A549 (cell line): ENCODE measurements at regions not wholly inside any gene's neighbourhood (a gene's known extent, or its start where the extent isn't known, plus 50 kb on each side); places are given as distances from the start of the nearest gene placed in this dataset.

Experiments used
- ATAC-seq, 2 experiments: fragments of 200-7000 bp in 1 of 2; fragments of >200 bp in 1 of 2; cut with Nextera tagmentation in 1 of 2; cut with Tn5 transposase in 1 of 2; 3 replicates each; pipeline versions ENCODE4 v1.8.0 to v1.9.1; 2018 to 2020; ENCODE audit warnings: mild to moderate bottlenecking in 1 of 2, moderate library complexity in 1 of 2
- CTCF ChIA-PET: fragments of 300-600 bp; sonication (Branson Sonifier 250); formaldehyde crosslinking; extraction: SDS; loops from one replicate; lab custom pipeline; 2021; ENCODE audit warnings: antibody characterized with exemption, inconsistent platforms; lab: Yijun Ruan, JAX
- POLR2A ChIA-PET: fragments of 350-600 bp; formaldehyde crosslinking; extraction: SDS; loops from one replicate; lab custom pipeline; 2021; ENCODE audit warnings: antibody characterized with exemption, inconsistent platforms; lab: Yijun Ruan, JAX
- DNase-seq, 2 experiments: peaks; one replicate each; pipeline versions ENCODE4 v3.0.0 to v3.0.0-alpha.2; 2011 to 2016; ENCODE audit warnings: low read depth in 1 of 2, low spot score in 1 of 2
- FAIRE-seq: peaks from 2 replicates; lab custom pipeline; 2011; peaks lifted over from hg19 to GRCh38; lab: Jason Lieb, UNC
- H3K27ac ChIP-seq, 2 experiments: fragments of >200 bp; sonication (Bioruptor Twin); formaldehyde crosslinking; 3 replicates each; pipeline ENCODE4 v1.5.1; 2016 to 2017
- H3K4me1 ChIP-seq: fragments of >200 bp; sonication (Bioruptor Twin); formaldehyde crosslinking; 3 replicates; pipeline ENCODE4 v1.6.1; 2016
- H3K4me2 ChIP-seq: fragments of >200 bp; sonication (Bioruptor Twin); formaldehyde crosslinking; 3 replicates; pipeline ENCODE4 v1.6.1; 2016
- H3K4me3 ChIP-seq: fragments of >200 bp; sonication (Bioruptor Twin); formaldehyde crosslinking; 3 replicates; pipeline ENCODE4 v1.5.1; 2016
- H3K9me3 ChIP-seq: fragments of >200 bp; sonication (Bioruptor Twin); formaldehyde crosslinking; 3 replicates; pipeline ENCODE4 v1.6.1; 2016
- CBX2 ChIP-seq: fragments of 200-600 bp; sonication (generic); IDR thresholded peaks from 2 replicates; pipeline ENCODE4 v1.6.1; 2016; ENCODE audit warnings: low read depth, mild to moderate bottlenecking, borderline replicate concordance
- CBX8 ChIP-seq: fragments of 200-600 bp; sonication (generic); IDR thresholded peaks from 2 replicates; pipeline ENCODE4 v1.6.1; 2016
- CHD4 ChIP-seq: fragments of 200-600 bp; sonication (generic); IDR thresholded peaks from 2 replicates; pipeline ENCODE4 v1.6.1; 2016; ENCODE audit warnings: antibody characterized with exemption, mild to moderate bottlenecking, borderline replicate concordance
- EHF ChIP-seq: fragments of 250-450 bp; sonication (Bioruptor Pico); IDR thresholded peaks from 2 replicates; pipeline ENCODE4 v1.5.0; 2020; ENCODE audit warnings: mild to moderate bottlenecking
- FOSB ChIP-seq: fragments of 250-450 bp; sonication (Bioruptor Pico); IDR thresholded peaks from 2 replicates; pipeline ENCODE4 v1.5.0; 2020; ENCODE audit warnings: mild to moderate bottlenecking, moderate library complexity
- HES2 ChIP-seq: fragments of >200 bp; sonication (Bioruptor Twin); formaldehyde crosslinking; IDR thresholded peaks from 2 replicates; pipeline ENCODE4 v1.6.1; 2016
- HMGXB4 ChIP-seq: fragments of 250-450 bp; sonication (Bioruptor Pico); IDR thresholded peaks from 2 replicates; pipeline ENCODE4 v1.5.0; 2021; ENCODE audit warnings: mild to moderate bottlenecking, moderate library complexity, borderline replicate concordance
- HOXA7 ChIP-seq: fragments of 250-450 bp; sonication (Bioruptor Pico); IDR thresholded peaks from 2 replicates; pipeline ENCODE4 v1.5.0; 2020; ENCODE audit warnings: mild to moderate bottlenecking, moderate library complexity
- JUN ChIP-seq, 2 experiments: fragments of >200 bp; sonication (Bioruptor Twin); formaldehyde crosslinking; IDR thresholded peaks; 2 replicates in 1 of 2; 3 replicates in 1 of 2; pipeline ENCODE4 v1.6.1; 2016 to 2017
- KDM5A ChIP-seq: fragments of 200-600 bp; sonication (generic); IDR thresholded peaks from 2 replicates; pipeline ENCODE4 v1.6.1; 2016; ENCODE audit warnings: antibody characterized with exemption, mild to moderate bottlenecking
- MYC ChIP-seq: IDR thresholded peaks from 2 replicates; pipeline ENCODE4 v1.6.1; 2012; ENCODE audit warnings: mild to moderate bottlenecking, inconsistent platforms, low read length, improper control_type of control experiment, borderline replicate concordance
- NFE2L2 ChIP-seq: fragments of 150-350 bp; conservative IDR thresholded peaks from 2 replicates; pipeline ENCODE4 v1.6.1; 2014; ENCODE audit warnings: low read length
- NPAS2 ChIP-seq: fragments of 250-450 bp; sonication (Bioruptor Pico); IDR thresholded peaks from 2 replicates; pipeline ENCODE4 v1.8.0; 2022; ENCODE audit warnings: mild to moderate bottlenecking, moderate library complexity, borderline replicate concordance
- NR3C1 ChIP-seq: fragments of >200 bp; sonication (Bioruptor Twin); formaldehyde crosslinking; IDR thresholded peaks from 3 replicates; pipeline ENCODE4 v1.6.1; 2017
- PHF8 ChIP-seq: fragments of 200-600 bp; sonication (generic); IDR thresholded peaks from 2 replicates; pipeline ENCODE4 v1.6.1; 2016; ENCODE audit warnings: low read depth, mild to moderate bottlenecking, antibody characterized with exemption, moderate library complexity, borderline replicate concordance
- POLR2A ChIP-seq: IDR thresholded peaks from 2 replicates; pipeline ENCODE4 v1.6.1; 2012; ENCODE audit warnings: mild to moderate bottlenecking, low read length
- RAD21 ChIP-seq, 2 experiments: fragments of >200 bp in 1 of 2; sonication (Bioruptor Twin) in 1 of 2; formaldehyde crosslinking in 1 of 2; IDR thresholded peaks in 1 of 2; conservative IDR thresholded peaks in 1 of 2; 2 replicates in 1 of 2; 3 replicates in 1 of 2; pipeline ENCODE4 v1.6.1; 2012 to 2018; ENCODE audit warnings: inconsistent platforms in 1 of 2
- RFX5 ChIP-seq: fragments of 450-650 bp; IDR thresholded peaks from 2 replicates; pipeline ENCODE4 v1.7.1; 2014; ENCODE audit warnings: antibody characterized with exemption, mild to moderate bottlenecking, moderate library complexity
- TFCP2L1 ChIP-seq: fragments of 250-450 bp; sonication (Bioruptor Pico); IDR thresholded peaks from 2 replicates; pipeline ENCODE4 v1.5.0; 2021; ENCODE audit warnings: mild to moderate bottlenecking
- TP53 ChIP-seq: fragments of 250-450 bp; sonication (Bioruptor Pico); IDR thresholded peaks from 2 replicates; pipeline ENCODE4 v1.5.0; 2021; ENCODE audit warnings: mild to moderate bottlenecking, moderate library complexity
- USF2 ChIP-seq: fragments of 450-650 bp; IDR thresholded peaks from 2 replicates; pipeline ENCODE4 v1.6.1; 2014; ENCODE audit warnings: antibody characterized with exemption
- ZNF302 ChIP-seq: fragments of 250-450 bp; sonication (Bioruptor Pico); IDR thresholded peaks from 2 replicates; pipeline ENCODE4 v1.9.0; 2021; ENCODE audit warnings: inconsistent platforms, mild to moderate bottlenecking, moderate library complexity
- WGBS: methylation state at CpG from one replicate; pipeline ENCODE4 v1.1.6; 2017; ENCODE audit errors: missing lambda C conversion rate; 5-methylcytosine and 5-hydroxymethylcytosine counted together
- TF ChIP-seq, protein P1 (sequence below): fragments of >200 bp; sonication (Bioruptor Twin); formaldehyde crosslinking; IDR thresholded peaks from 3 replicates; pipeline ENCODE4 v1.6.1; 2016

DNA sequence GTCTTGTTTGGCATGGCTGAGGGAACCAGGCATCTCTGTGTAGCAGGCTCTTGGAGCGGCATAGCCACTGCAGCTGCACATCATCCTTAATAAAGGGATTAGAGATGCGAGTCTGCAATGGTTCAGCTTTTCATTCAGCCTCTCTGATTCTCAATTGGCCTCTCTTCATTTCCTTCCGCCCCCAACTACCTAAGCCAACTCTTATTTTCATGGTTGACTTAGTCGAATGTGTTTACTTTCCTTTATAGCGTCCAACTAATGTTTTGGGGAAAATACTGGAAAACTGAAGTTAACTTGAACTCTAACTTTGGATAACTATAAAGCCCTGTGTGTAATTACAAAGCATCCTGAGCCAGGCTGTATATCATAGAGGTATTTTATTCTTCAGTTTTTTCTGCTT lies 202.2 kb upstream of the KIAA1217 start:
- no peak for DNase-seq
- no peak for TF ChIP-seq HES2
- TF ChIP-seq CHD4 = no peak
- TF ChIP-seq HOXA7 (CRISPR knock-in tag) = no peak
- no peak for TF ChIP-seq FOSB (CRISPR knock-in tag)
- no peak for TF ChIP-seq HMGXB4 (CRISPR knock-in tag)
- TF ChIP-seq PHF8 = no peak
- TF ChIP-seq EHF (CRISPR knock-in tag) = no peak
- TF ChIP-seq, protein P1, sequence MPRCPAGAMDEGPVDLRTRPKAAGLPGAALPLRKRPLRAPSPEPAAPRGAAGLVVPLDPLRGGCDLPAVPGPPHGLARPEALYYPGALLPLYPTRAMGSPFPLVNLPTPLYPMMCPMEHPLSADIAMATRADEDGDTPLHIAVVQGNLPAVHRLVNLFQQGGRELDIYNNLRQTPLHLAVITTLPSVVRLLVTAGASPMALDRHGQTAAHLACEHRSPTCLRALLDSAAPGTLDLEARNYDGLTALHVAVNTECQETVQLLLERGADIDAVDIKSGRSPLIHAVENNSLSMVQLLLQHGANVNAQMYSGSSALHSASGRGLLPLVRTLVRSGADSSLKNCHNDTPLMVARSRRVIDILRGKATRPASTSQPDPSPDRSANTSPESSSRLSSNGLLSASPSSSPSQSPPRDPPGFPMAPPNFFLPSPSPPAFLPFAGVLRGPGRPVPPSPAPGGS = no peak
- TF ChIP-seq CBX8 = no peak
- no peak for TF ChIP-seq KDM5A
- no peak for TF ChIP-seq USF2
- TF ChIP-seq POLR2A = no peak
- TF ChIP-seq TP53 (CRISPR knock-in tag) = no peak
- TF ChIP-seq MYC = no peak
- no peak for TF ChIP-seq RAD21 (conservative IDR thresholded peaks at IDR 0.05 in 1 of 2, IDR thresholded peaks at IDR 0.05 in 1 of 2)
- POLR2A ChIA-PET = no interaction called here

GRCh38 chr10:24007359-24007758 lies 201.6 kb upstream of the KIAA1217 start:
- WGBS = 19% methylated on average over 3 of the region's 3 CpGs
- ChIA-PET POLR2A (no interaction called here), CTCF (interaction anchor here (1.8 kb wide), 1 partner anchor 12 kb away, joined by 5 read pairs; no protein-coding TSS in a partner anchor)
- Histone ChIP-seq H3K4me1 (no peaks in the 10 kb centered on the region), H3K4me3 (no peak overlapping the region), H3K27ac (no peak overlapping the region), H3K9me3 (no peaks in the 10 kb centered on the region), H3K4me2 (no peak overlapping the region)
- DNase-seq (no peak), ATAC-seq (no peak), FAIRE-seq (no peak)
- TF ChIP-seq MYC (no peak), NPAS2 (CRISPR knock-in tag) (no peak), JUN (IDR thresholded peaks at IDR 0.05) (no peak), PHF8 (no peak), NR3C1 (no peak), CBX2 (no peak), TFCP2L1 (no peak), NFE2L2 (no peak), USF2 (no peak), ZNF302 (CRISPR knock-in tag) (no peak), RFX5 (no peak)

More for the DNA sequence above, 202.2 kb upstream of the KIAA1217 start:
- no peaks in the 10 kb centered on the region for H3K9me3 ChIP-seq
- WGBS = under 1% methylated on average over 5 of the region's 5 CpGs
- no peak overlapping the region for H3K4me2 ChIP-seq
- CTCF ChIA-PET = interaction anchor here (1.8 kb wide), 1 partner anchor 12 kb away, joined by 5 read pairs; no protein-coding TSS in a partner anchor
- H3K4me1 ChIP-seq = no peaks in the 10 kb centered on the region
- no peak for ATAC-seq
- H3K4me3 ChIP-seq = no peak overlapping the region
- H3K27ac ChIP-seq = no peak overlapping the region
- FAIRE-seq = no peak
